GM12864 (cell line): ENCODE measurements at regions not wholly inside any gene's neighbourhood (a gene's known extent, or its start where the extent isn't known, plus 50 kb on each side); places are given as distances from the start of the nearest gene placed in this dataset.

ENCODE experiments used
- DNase-seq: peaks from one replicate; pipeline ENCODE4 v3.0.0-alpha.2; 2011; ENCODE audit warnings: low read depth
- H3K4me3 ChIP-seq: 2 replicates; pipeline ENCODE4 v1.5.1; 2011; ENCODE audit warnings: mild to moderate bottlenecking, low read depth, low read length, control low read depth
- CTCF ChIP-seq: IDR thresholded peaks from 2 replicates; pipeline ENCODE4 v1.5.1; 2011; ENCODE audit warnings: low read depth, mild to moderate bottlenecking, moderate library complexity, low read length, control low read depth, inconsistent platforms; ENCODE audit errors: missing control alignments

DNA sequence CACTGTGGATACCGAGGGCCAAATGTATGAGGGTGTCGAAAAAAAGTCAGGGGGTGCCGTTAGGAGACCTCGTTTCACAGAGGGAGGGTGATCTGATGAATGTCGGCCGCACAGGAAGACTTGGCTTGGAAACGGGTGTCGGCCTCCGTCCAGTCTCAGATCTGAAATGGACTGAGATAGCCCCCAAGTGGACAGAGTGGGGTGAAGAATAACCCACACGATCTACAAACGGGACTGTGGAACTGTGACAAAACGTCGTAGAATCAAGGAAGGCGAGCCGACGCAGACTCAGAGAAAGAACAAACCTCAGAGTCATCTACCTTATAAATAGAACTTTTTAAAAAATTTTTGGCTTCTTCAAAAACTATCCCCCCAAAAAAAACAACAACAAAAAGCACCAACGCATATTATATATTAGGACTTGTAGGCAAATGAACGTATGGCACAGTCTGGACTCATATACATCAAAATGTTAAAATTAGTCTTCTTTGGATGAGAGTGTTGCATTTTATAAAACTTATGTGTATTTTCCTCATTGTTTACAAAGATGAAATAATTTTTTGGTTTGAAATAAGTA, 63.8 kb upstream of the IRF2 start:
- TF ChIP-seq CTCF, result peak; percentile 61
- H3K4me3 ChIP-seq, result peak overlapping the region; percentile 72
- peak; percentile 89 for DNase-seq

DNA sequence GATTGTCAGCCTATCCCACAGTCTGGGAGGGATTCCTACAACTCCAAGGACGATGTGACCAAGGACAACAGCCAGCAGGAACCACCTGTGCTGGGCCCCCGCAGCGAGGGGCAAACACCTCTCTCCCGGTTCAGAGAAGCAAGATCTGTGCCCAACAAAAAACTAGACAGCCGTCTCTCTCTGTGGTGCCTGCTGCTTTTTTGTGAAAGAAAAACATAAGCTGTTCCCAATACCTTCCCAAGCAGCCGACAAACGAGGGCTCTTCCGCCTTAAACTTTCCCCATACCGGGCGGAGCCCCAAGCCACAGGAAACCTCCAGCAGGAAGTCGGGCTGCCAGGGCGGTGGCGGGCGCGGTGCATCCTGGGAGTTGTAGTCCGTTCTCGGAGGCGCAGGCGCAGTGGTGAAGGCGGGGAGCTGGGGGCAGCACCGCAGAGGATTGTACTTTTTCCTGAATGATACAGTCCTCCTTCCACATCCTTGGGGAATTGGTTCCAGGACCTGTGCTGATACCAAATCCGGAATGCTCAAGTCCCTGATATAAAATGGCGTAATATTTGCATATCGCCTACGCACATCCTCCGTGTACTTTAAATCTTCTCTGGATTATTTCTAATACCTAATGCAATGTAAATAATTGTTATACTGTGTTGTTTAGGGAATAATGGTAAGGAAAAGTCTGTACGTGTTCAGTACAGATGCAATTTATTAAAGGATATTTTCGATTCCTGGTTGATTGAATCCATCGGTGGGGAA, 63.1 kb upstream of the IRF2 start:
- no peak for TF ChIP-seq CTCF
- H3K4me3 ChIP-seq, result peak overlapping the region; percentile 72
- peak; percentile 82 for DNase-seq

GRCh38 chr4:184536881-184537248, 62.5 kb upstream of the IRF2 start:
- DNase-seq, result no peak
- no peak for TF ChIP-seq CTCF
- H3K4me3 ChIP-seq, result peak overlapping the region; percentile 72

DNA sequence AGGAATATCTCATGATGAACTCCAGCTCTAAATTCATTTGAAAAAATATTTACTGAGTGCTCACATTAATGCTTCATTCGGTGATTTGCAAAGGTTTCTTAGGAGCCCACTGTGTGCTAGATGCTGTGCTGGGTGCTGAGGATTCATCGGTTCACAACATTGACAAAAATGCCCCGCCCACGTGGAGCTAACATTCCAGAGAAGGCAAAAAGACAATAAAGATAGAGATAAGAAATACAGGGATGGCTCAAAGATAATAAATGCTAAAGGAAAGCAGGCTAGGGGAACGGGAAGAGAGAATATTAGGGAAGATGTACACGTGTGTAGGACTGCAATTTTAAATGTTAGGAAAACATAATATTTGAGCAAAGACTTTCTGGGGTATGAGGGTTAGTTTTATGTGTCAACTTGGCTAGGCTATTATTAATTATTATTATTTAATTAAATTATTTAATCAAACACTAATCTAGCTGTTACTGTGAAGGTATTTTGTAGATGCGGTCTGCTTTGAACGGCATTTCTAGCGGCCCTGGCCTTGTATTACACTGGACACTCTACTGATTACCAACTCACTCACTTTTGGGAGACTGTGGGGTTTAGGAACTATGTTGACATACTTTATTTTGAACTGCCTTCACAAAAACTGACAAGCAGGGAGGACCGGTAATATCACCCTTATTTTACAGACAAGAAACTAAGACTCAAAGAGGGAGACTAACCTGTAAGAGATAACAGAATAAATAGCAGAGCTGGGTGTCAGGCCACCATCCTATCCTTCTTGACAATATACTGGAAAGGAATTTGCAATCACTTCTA, 61.9 kb upstream of the IRF2 start:
- TF ChIP-seq CTCF, result no peak
- H3K4me3 ChIP-seq, result peak overlapping the region; percentile 72
- no peak for DNase-seq

- peak overlapping the region; percentile 18; the same call in 1 of the 2 replicates for H3K4me3 ChIP-seq
- no peak for TF ChIP-seq CTCF
- DNase-seq, result peak; percentile 77
Observed at GRCh38 chr4:184534511-184535391, 60.4 kb upstream of the IRF2 start.

- no peak for TF ChIP-seq CTCF
- H3K4me3 ChIP-seq, result no peak overlapping the region
- no peak for DNase-seq
Observed at GRCh38 chr4:184533908-184534307, 59.6 kb upstream of the IRF2 start.
